Endothelial cell (in vitro differentiated cells): ENCODE measurements at regions not wholly inside any gene's neighbourhood (a gene's known extent, or its start where the extent isn't known, plus 50 kb on each side); places are given as distances from the start of the nearest gene placed in this dataset.
A peak's percentile ranks its signal among the peaks of the same experiment; 100 is the strongest.

ENCODE experiments used
- DNase-seq: peaks from one replicate; pipeline ENCODE4 v3.0.0; 2021; ENCODE audit warnings: low spot score
- H3K27ac Mint-ChIP-seq: one replicate; pipeline ENCODE4 v1.8.0; 2021; ENCODE audit warnings: mixed read lengths, inconsistent platforms; ENCODE audit not compliant: unreplicated experiment
- H3K27me3 Mint-ChIP-seq: one replicate; pipeline ENCODE4 v1.8.0; 2021; ENCODE audit warnings: mild to moderate bottlenecking, moderate library complexity, mixed read lengths, inconsistent platforms; ENCODE audit not compliant: unreplicated experiment
- H3K36me3 Mint-ChIP-seq: one replicate; pipeline ENCODE4 v1.8.0; 2021; ENCODE audit warnings: mild to moderate bottlenecking, low read depth, mixed read lengths, inconsistent platforms; ENCODE audit not compliant: unreplicated experiment
- H3K4me1 Mint-ChIP-seq: one replicate; pipeline ENCODE4 v1.8.0; 2021; ENCODE audit warnings: mild to moderate bottlenecking, mixed read lengths, inconsistent platforms; ENCODE audit not compliant: unreplicated experiment
- H3K4me3 Mint-ChIP-seq: one replicate; pipeline ENCODE4 v1.8.0; 2021; ENCODE audit warnings: mild to moderate bottlenecking, mixed read lengths, inconsistent platforms; ENCODE audit not compliant: unreplicated experiment
- H3K9me3 Mint-ChIP-seq: one replicate; pipeline ENCODE4 v1.8.0; 2021; ENCODE audit warnings: mixed read lengths, inconsistent platforms; ENCODE audit not compliant: unreplicated experiment
- TF ChIP-seq, protein P1 (sequence below): fragments of 200-600 bp; sonication (generic); IDR thresholded peaks from one replicate; pipeline ENCODE4 v1.5.0; 2021; ENCODE audit warnings: antibody characterized with exemption; ENCODE audit not compliant: unreplicated experiment

DNA sequence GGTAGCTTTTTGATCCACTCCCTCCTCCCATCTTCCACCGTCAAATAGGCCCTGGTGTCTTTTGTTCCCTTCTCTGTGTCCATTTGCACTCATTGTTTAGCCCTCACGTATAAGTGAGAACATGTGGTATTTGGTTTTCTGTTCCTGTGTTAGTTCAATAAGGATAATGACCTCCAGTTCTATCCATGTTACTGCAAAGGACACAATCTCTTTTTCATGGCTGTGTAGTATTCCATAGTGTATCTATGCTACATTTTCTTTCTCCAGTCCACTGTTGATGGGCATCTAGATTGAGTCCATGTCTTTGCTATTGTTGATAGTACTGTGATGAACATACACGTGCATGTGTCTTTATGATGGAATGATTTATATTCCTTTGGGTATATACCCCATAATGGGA is 136.0 kb upstream of the USP29 start:
- Mint-ChIP-seq H3K36me3 (peaks cover 17% of the 10 kb centered on the region), H3K9me3 (peaks cover 44% of the 10 kb centered on the region)
- TF ChIP-seq, protein P1, sequence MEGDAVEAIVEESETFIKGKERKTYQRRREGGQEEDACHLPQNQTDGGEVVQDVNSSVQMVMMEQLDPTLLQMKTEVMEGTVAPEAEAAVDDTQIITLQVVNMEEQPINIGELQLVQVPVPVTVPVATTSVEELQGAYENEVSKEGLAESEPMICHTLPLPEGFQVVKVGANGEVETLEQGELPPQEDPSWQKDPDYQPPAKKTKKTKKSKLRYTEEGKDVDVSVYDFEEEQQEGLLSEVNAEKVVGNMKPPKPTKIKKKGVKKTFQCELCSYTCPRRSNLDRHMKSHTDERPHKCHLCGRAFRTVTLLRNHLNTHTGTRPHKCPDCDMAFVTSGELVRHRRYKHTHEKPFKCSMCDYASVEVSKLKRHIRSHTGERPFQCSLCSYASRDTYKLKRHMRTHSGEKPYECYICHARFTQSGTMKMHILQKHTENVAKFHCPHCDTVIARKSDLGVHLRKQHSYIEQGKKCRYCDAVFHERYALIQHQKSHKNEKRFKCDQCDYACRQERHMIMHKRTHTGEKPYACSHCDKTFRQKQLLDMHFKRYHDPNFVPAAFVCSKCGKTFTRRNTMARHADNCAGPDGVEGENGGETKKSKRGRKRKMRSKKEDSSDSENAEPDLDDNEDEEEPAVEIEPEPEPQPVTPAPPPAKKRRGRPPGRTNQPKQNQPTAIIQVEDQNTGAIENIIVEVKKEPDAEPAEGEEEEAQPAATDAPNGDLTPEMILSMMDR: no peak

DNA sequence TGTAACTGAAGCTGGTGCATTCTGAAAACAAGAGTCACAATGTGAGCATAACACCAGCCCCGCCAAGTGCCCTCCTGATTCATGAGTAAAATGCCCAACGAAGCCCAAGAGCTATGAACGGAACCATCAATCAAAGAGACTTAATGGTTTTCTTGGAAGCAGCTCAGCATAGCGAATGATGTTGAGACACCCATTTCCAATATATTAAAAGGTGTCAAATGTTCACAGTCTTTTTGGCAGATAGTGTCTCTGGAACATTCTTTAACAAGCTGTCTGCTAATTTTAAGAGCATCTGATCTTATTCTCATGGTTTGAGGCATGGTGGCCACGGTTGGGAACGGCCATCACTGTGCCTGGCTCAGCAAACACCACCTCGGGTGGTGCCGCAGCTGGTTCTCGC is 133.4 kb upstream of the USP29 start:
- no peak overlapping the region for H3K27ac Mint-ChIP-seq
- H3K4me3 Mint-ChIP-seq: no peak overlapping the region
- TF ChIP-seq, protein P1: no peak
- H3K4me1 Mint-ChIP-seq: no peaks in the 10 kb centered on the region
- peaks cover 16% of the 10 kb centered on the region for H3K36me3 Mint-ChIP-seq
- H3K9me3 Mint-ChIP-seq: peaks cover 48% of the 10 kb centered on the region
- DNase-seq: no peak
- H3K27me3 Mint-ChIP-seq: peaks cover 6% of the 10 kb centered on the region

More for the DNA sequence above, 136.0 kb upstream of the USP29 start:
- DNase-seq: no peak
- Mint-ChIP-seq H3K4me3 (peak overlapping the region; percentile 50), H3K27me3 (peaks cover 4% of the 10 kb centered on the region), H3K27ac (no peak overlapping the region), H3K4me1 (no peaks in the 10 kb centered on the region)

- Mint-ChIP-seq H3K27ac (no peak overlapping the region), H3K27me3 (peaks cover 6% of the 10 kb centered on the region), H3K4me3 (peak overlapping the region; percentile 37), H3K9me3 (peaks cover 44% of the 10 kb centered on the region), H3K36me3 (peaks cover 14% of the 10 kb centered on the region), H3K4me1 (no peaks in the 10 kb centered on the region)
- TF ChIP-seq, protein P1: no peak
- no peak for DNase-seq
These were observed 132.6 kb upstream of the USP29 start for GRCh38 chr19:56987184-56987583.

GRCh38 chr19:56988299-56988698 is 131.5 kb upstream of the USP29 start:
- Mint-ChIP-seq H3K4me3 (no peak overlapping the region), H3K27ac (no peak overlapping the region), H3K27me3 (peaks cover 4% of the 10 kb centered on the region), H3K9me3 (peaks cover 55% of the 10 kb centered on the region), H3K36me3 (peaks cover 21% of the 10 kb centered on the region), H3K4me1 (no peaks in the 10 kb centered on the region)
- TF ChIP-seq, protein P1: no peak
- DNase-seq: no peak

DNA sequence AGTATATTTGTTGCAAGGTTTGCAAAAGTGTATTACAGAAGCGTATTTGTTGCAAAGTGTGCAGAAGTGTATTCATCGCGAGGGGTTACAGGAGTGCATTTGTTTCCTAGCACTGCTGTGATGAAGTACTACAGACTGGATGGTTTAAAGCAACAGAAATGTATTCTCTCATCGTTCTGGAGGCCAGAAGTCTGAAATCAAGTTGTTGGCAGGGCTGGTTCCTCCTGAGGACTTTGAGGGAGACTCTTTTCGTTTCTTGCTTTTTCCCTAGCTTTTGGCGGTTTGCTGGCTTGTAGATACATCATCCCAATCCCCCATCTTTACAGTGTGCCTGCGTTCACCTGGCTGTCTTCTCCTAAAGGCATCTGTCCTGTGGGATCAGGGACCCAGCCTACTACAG is 127.9 kb upstream of the USP29 start:
- Mint-ChIP-seq H3K27ac (no peak overlapping the region), H3K9me3 (peaks cover 59% of the 10 kb centered on the region)
- TF ChIP-seq, protein P1: no peak

More for the DNA sequence above, 127.9 kb upstream of the USP29 start:
- no peaks in the 10 kb centered on the region for H3K4me1 Mint-ChIP-seq
- peaks cover 7% of the 10 kb centered on the region for H3K27me3 Mint-ChIP-seq
- H3K36me3 Mint-ChIP-seq: peaks cover 22% of the 10 kb centered on the region
- no peak for DNase-seq
- peak overlapping the region; percentile 32 for H3K4me3 Mint-ChIP-seq
